Neural progenitor cell (in vitro differentiated cells): ENCODE measurements at regions not wholly inside any gene's neighbourhood (a gene's known extent, or its start where the extent isn't known, plus 50 kb on each side); places are given as distances from the start of the nearest gene placed in this dataset.

Experiments used
- DNase-seq: peaks from one replicate; pipeline ENCODE4 v3.0.0-alpha.2; 2016; ENCODE audit warnings: low spot score
- H2AFZ ChIP-seq: fragments of 200-600 bp; sonication (generic); replicated peaks from 2 replicates; pipeline ENCODE4 v1.6.1; 2016; ENCODE audit warnings: antibody characterized with exemption
- H3F3A ChIP-seq: fragments of 200-600 bp; sonication (generic); 2 replicates; pipeline ENCODE4 v1.6.1; 2016; ENCODE audit warnings: antibody characterized with exemption, low read depth
- H3K27ac ChIP-seq: fragments of 200-600 bp; sonication (generic); 2 replicates; pipeline ENCODE4 v1.5.1; 2016; ENCODE audit warnings: mild to moderate bottlenecking
- H3K27me3 ChIP-seq: fragments of 200-600 bp; sonication (generic); 2 replicates; pipeline ENCODE4 v1.6.1; 2016; ENCODE audit warnings: mild to moderate bottlenecking, moderate library complexity
- H3K36me3 ChIP-seq: fragments of 200-600 bp; sonication (generic); 2 replicates; pipeline ENCODE4 v1.5.1; 2016
- H3K4me1 ChIP-seq: fragments of 200-600 bp; sonication (generic); 2 replicates; pipeline ENCODE4 v1.6.1; 2016; ENCODE audit warnings: mixed run types
- H3K4me2 ChIP-seq: fragments of 200-600 bp; sonication (generic); 2 replicates; pipeline ENCODE4 v1.6.1; 2016
- H3K4me3 ChIP-seq: fragments of 200-600 bp; sonication (generic); 2 replicates; pipeline ENCODE4 v1.5.1; 2016
- H3K79me2 ChIP-seq: fragments of 200-600 bp; sonication (generic); 2 replicates; pipeline ENCODE4 v1.6.1; 2016; ENCODE audit warnings: low read depth
- H3K9ac ChIP-seq: fragments of 200-600 bp; sonication (generic); 2 replicates; pipeline ENCODE4 v1.6.1; 2016
- H3K9me3 ChIP-seq: fragments of 200-600 bp; sonication (generic); 2 replicates; pipeline ENCODE4 v1.5.1; 2016; ENCODE audit warnings: low read depth
- H4K20me1 ChIP-seq: fragments of 200-600 bp; sonication (generic); 2 replicates; pipeline ENCODE4 v1.6.1; 2016; ENCODE audit warnings: low read depth
- H3K27ac Mint-ChIP-seq: 3 replicates; pipeline ENCODE4 v1.8.0; 2021; ENCODE audit warnings: mixed read lengths
- H3K27me3 Mint-ChIP-seq: 2 replicates; pipeline ENCODE4 v1.8.0; 2022; ENCODE audit warnings: low read depth, mild to moderate bottlenecking, inconsistent platforms, moderate library complexity, mixed read lengths; ENCODE audit not compliant: insufficient read depth
- H3K36me3 Mint-ChIP-seq: 3 replicates; pipeline ENCODE4 v1.8.0; 2021; ENCODE audit warnings: mixed read lengths
- H3K4me1 Mint-ChIP-seq: 3 replicates; pipeline ENCODE4 v1.8.0; 2021; ENCODE audit warnings: mixed read lengths
- H3K4me3 Mint-ChIP-seq: 3 replicates; pipeline ENCODE4 v1.8.0; 2021; ENCODE audit warnings: mild to moderate bottlenecking, moderate library complexity, mixed read lengths
- H3K9me3 Mint-ChIP-seq: 3 replicates; pipeline ENCODE4 v1.8.0; 2020; ENCODE audit warnings: mixed read lengths
- CTCF ChIP-seq: fragments of 200-600 bp; sonication (generic); IDR thresholded peaks from 2 replicates; pipeline ENCODE4 v1.5.1; 2017; ENCODE audit warnings: antibody characterized with exemption, mild to moderate bottlenecking
- EZH2 ChIP-seq: fragments of 200-600 bp; sonication (generic); IDR thresholded peaks from 2 replicates; pipeline ENCODE4 v1.6.1; 2017; ENCODE audit warnings: antibody characterized with exemption, mild to moderate bottlenecking, moderate library complexity
- EZH2phosphoT487 ChIP-seq: fragments of 200-600 bp; sonication (generic); IDR thresholded peaks from 2 replicates; pipeline ENCODE4 v1.6.1; 2017; ENCODE audit warnings: antibody characterized with exemption

GRCh38 chr12:90575995-90576394 lies 379.0 kb downstream of the CCER1 start:
- peaks cover 8% of the 10 kb centered on the region for H3K9me3 Mint-ChIP-seq
- H3K27me3 Mint-ChIP-seq = no peaks in the 10 kb centered on the region
- no peak overlapping the region for H3K27ac Mint-ChIP-seq
- no peak overlapping the region for H3K4me3 Mint-ChIP-seq
- no peaks in the 10 kb centered on the region for H3K4me1 Mint-ChIP-seq
- Histone ChIP-seq H3K79me2 (no peaks in the 10 kb centered on the region), H3K27me3 (no peaks in the 10 kb centered on the region), H3K4me3 (no peak overlapping the region), H3K4me2 (no peak overlapping the region), H2AFZ (no peak overlapping the region), H3K4me1 (no peaks in the 10 kb centered on the region), H3K9me3 (no peaks in the 10 kb centered on the region), H3F3A (no peaks in the 10 kb centered on the region), H3K36me3 (no peaks in the 10 kb centered on the region), H4K20me1 (no peaks in the 10 kb centered on the region), H3K9ac (no peak overlapping the region), H3K27ac (no peak overlapping the region)
- H3K36me3 Mint-ChIP-seq = no peaks in the 10 kb centered on the region
- no peak for DNase-seq
- no peak for TF ChIP-seq CTCF
- TF ChIP-seq EZH2phosphoT487 = no peak
- TF ChIP-seq EZH2 = no peak

DNA sequence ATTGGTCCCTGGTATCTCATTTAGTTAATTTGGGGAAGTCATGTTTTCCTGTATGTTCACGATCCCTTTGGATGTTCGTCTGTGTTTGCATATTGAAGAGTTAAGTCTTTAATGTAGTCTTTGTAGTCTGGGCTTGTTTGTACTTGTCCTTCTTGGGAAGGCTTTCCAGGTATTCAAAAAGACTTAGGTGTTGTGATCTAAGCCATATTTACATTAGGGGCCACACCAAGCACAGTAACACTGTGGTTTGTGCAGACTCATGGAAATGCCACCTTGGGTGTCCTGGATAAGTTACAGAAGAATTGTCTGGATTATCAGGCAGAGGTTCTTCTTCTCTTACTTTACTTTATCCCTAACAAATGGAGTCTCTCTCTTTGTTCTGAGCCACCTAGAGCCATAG lies 380.3 kb downstream of the CCER1 start:
- no peak overlapping the region for H3K4me3 Mint-ChIP-seq
- no peaks in the 10 kb centered on the region for H3K4me1 Mint-ChIP-seq
- H3K9ac ChIP-seq = no peak overlapping the region
- no peak overlapping the region for H3K27ac Mint-ChIP-seq
- H3K27me3 Mint-ChIP-seq = no peaks in the 10 kb centered on the region
- no peaks in the 10 kb centered on the region for H3K9me3 ChIP-seq
- no peak overlapping the region for H3K4me2 ChIP-seq
- H3F3A ChIP-seq = no peaks in the 10 kb centered on the region
- no peak overlapping the region for H3K4me3 ChIP-seq
- peaks cover 8% of the 10 kb centered on the region for H3K9me3 Mint-ChIP-seq
- no peaks in the 10 kb centered on the region for H3K4me1 ChIP-seq
- DNase-seq = no peak
- H3K79me2 ChIP-seq = no peaks in the 10 kb centered on the region
- H3K27me3 ChIP-seq = no peaks in the 10 kb centered on the region
- H2AFZ ChIP-seq = no peak overlapping the region
- TF ChIP-seq CTCF = no peak
- TF ChIP-seq EZH2 = no peak
- TF ChIP-seq EZH2phosphoT487 = no peak
- no peaks in the 10 kb centered on the region for H3K36me3 ChIP-seq
- H3K36me3 Mint-ChIP-seq = no peaks in the 10 kb centered on the region
- no peaks in the 10 kb centered on the region for H4K20me1 ChIP-seq
- H3K27ac ChIP-seq = no peak overlapping the region

- Histone ChIP-seq H3K79me2 (no peaks in the 10 kb centered on the region), H3K36me3 (no peaks in the 10 kb centered on the region), H3K4me3 (no peak overlapping the region), H3K4me2 (no peak overlapping the region), H3K27ac (no peak overlapping the region), H3K9ac (no peak overlapping the region), H2AFZ (no peak overlapping the region), H3F3A (no peaks in the 10 kb centered on the region), H3K9me3 (no peaks in the 10 kb centered on the region), H4K20me1 (no peaks in the 10 kb centered on the region), H3K4me1 (no peaks in the 10 kb centered on the region), H3K27me3 (no peaks in the 10 kb centered on the region)
- Mint-ChIP-seq H3K4me1 (no peaks in the 10 kb centered on the region), H3K27ac (no peak overlapping the region), H3K27me3 (no peaks in the 10 kb centered on the region), H3K9me3 (peaks cover 2% of the 10 kb centered on the region), H3K36me3 (no peaks in the 10 kb centered on the region), H3K4me3 (no peak overlapping the region)
- TF ChIP-seq CTCF (no peak), EZH2phosphoT487 (no peak), EZH2 (no peak)
- no peak for DNase-seq
Measured at GRCh38 chr12:90572778-90573177, 382.2 kb downstream of the CCER1 start.

GRCh38 chr12:90569685-90570084 lies 385.3 kb downstream of the CCER1 start:
- DNase-seq = no peak
- no peaks in the 10 kb centered on the region for H3F3A ChIP-seq

More at GRCh38 chr12:90569685-90570084, 385.3 kb downstream of the CCER1 start:
- no peak overlapping the region for H2AFZ ChIP-seq
- H3K27me3 ChIP-seq = no peaks in the 10 kb centered on the region
- Mint-ChIP-seq H3K27me3 (peaks cover 4% of the 10 kb centered on the region), H3K4me1 (no peaks in the 10 kb centered on the region), H3K36me3 (no peaks in the 10 kb centered on the region), H3K9me3 (peaks cover 18% of the 10 kb centered on the region), H3K27ac (no peak overlapping the region), H3K4me3 (no peak overlapping the region)
- H3K9ac ChIP-seq = no peak overlapping the region
- H3K36me3 ChIP-seq = no peaks in the 10 kb centered on the region
- no peaks in the 10 kb centered on the region for H4K20me1 ChIP-seq
- no peaks in the 10 kb centered on the region for H3K79me2 ChIP-seq
- H3K9me3 ChIP-seq = no peaks in the 10 kb centered on the region
- no peak overlapping the region for H3K27ac ChIP-seq
- no peak overlapping the region for H3K4me2 ChIP-seq
- TF ChIP-seq EZH2 = no peak
- no peak for TF ChIP-seq CTCF
- TF ChIP-seq EZH2phosphoT487 = no peak
- H3K4me3 ChIP-seq = no peak overlapping the region
- no peaks in the 10 kb centered on the region for H3K4me1 ChIP-seq
